Keratinocyte (primary cell): ENCODE measurements at regions not wholly inside any gene's neighbourhood (a gene's known extent, or its start where the extent isn't known, plus 50 kb on each side); places are given as distances from the start of the nearest gene placed in this dataset.

Experiments
- DNase-seq: peaks from one replicate; pipeline ENCODE4 v3.0.0-alpha.2; 2011; ENCODE audit warnings: low read depth, missing footprints, low spot score
- FAIRE-seq: peaks from 2 replicates; lab custom pipeline; 2011; peaks lifted over from hg19 to GRCh38; lab: Jason Lieb, UNC
- H2AFZ ChIP-seq: 2 replicates; pipeline ENCODE4 v1.6.0; 2012; ENCODE audit warnings: low read length, control low read depth, inconsistent platforms; ENCODE audit not compliant: control insufficient read depth
- H3K27ac ChIP-seq: 2 replicates; pipeline ENCODE4 v1.5.1; 2011; ENCODE audit warnings: low read length; ENCODE audit not compliant: control insufficient read depth, insufficient read depth
- H3K27me3 ChIP-seq: 3 replicates; pipeline ENCODE4 v1.6.0; 2011; ENCODE audit warnings: low read length; ENCODE audit not compliant: control insufficient read depth, insufficient read depth; ENCODE audit errors: extremely low read depth
- H3K36me3 ChIP-seq, 2 experiments: 2 replicates in 1 of 2; 3 replicates in 1 of 2; pipeline ENCODE4 v1.5.1; 2011; ENCODE audit warnings: low read length in 2 of 2, mild to moderate bottlenecking in 1 of 2; ENCODE audit not compliant: control insufficient read depth in 2 of 2, insufficient read depth in 2 of 2; ENCODE audit errors: extremely low read depth in 1 of 2
- H3K4me1 ChIP-seq: 3 replicates; pipeline ENCODE4 v1.5.1; 2011; ENCODE audit warnings: low read length; ENCODE audit not compliant: control insufficient read depth, insufficient read depth; ENCODE audit errors: extremely low read depth
- H3K4me2 ChIP-seq: 3 replicates; pipeline ENCODE4 v1.6.0; 2011; ENCODE audit warnings: low read depth, low read length; ENCODE audit not compliant: control insufficient read depth, insufficient read depth; ENCODE audit errors: extremely low read depth
- H3K4me3 ChIP-seq, 3 experiments: fragments of 200-600 bp in 1 of 3; sonication (generic) in 1 of 3; 2 replicates in 2 of 3; 3 replicates in 1 of 3; pipeline ENCODE4 v1.5.1; 2011 to 2016; ENCODE audit warnings: low read length in 3 of 3, mild to moderate bottlenecking in 3 of 3, control low read depth in 2 of 3, inconsistent platforms in 1 of 3, low read depth in 1 of 3, mixed read lengths in 1 of 3, mixed run types in 1 of 3, moderate library complexity in 1 of 3; ENCODE audit not compliant: control insufficient read depth in 2 of 3, insufficient read depth in 2 of 3; ENCODE audit errors: extremely low read depth in 1 of 3
- H3K79me2 ChIP-seq: 2 replicates; pipeline ENCODE4 v1.6.0; 2012; ENCODE audit warnings: low read length; ENCODE audit not compliant: control insufficient read depth, insufficient read depth
- H3K9ac ChIP-seq: 3 replicates; pipeline ENCODE4 v1.6.0; 2011; ENCODE audit warnings: low read length; ENCODE audit not compliant: control insufficient read depth, insufficient read depth; ENCODE audit errors: extremely low read depth
- H3K9me1 ChIP-seq: 3 replicates; pipeline ENCODE4 v1.6.0; 2011; ENCODE audit warnings: low read length; ENCODE audit not compliant: control insufficient read depth, insufficient read depth; ENCODE audit errors: extremely low read depth
- H3K9me3 ChIP-seq: 2 replicates; pipeline ENCODE4 v1.5.1; 2012; ENCODE audit warnings: low read depth, low read length; ENCODE audit not compliant: control insufficient read depth
- H4K20me1 ChIP-seq: 3 replicates; pipeline ENCODE4 v1.6.0; 2011; ENCODE audit warnings: low read length; ENCODE audit not compliant: control insufficient read depth, insufficient read depth; ENCODE audit errors: extremely low read depth
- CTCF ChIP-seq, 3 experiments: IDR thresholded peaks in 1 of 3; conservative IDR thresholded peaks in 1 of 3; optimal IDR thresholded peaks in 1 of 3; 2 replicates in 2 of 3; 3 replicates in 1 of 3; pipeline versions ENCODE3 to v1.5.1; 2011; ENCODE audit warnings: low read length in 3 of 3, mild to moderate bottlenecking in 3 of 3, moderate library complexity in 2 of 3, control low read depth in 1 of 3, inconsistent platforms in 1 of 3; ENCODE audit not compliant: insufficient read depth in 2 of 3; ENCODE audit errors: extremely low read depth in 1 of 3
- EZH2 ChIP-seq: IDR thresholded peaks from one replicate; pipeline ENCODE4 v1.6.1; 2012; ENCODE audit warnings: inconsistent platforms, mild to moderate bottlenecking, low read length, moderate library complexity
- dilution Hi-C: fragments of 300-500 bp; cut with MboI; formaldehyde crosslinking; loops from one replicate; pipeline ENCODE4 v1.7.0; 2020; ENCODE audit warnings: low sequenced_read_pairs; ENCODE audit not compliant: extremely low pct_ligation_motif_present

GRCh38 chr10:23754179-23754578 is 315.3 kb downstream of the OTUD1 start:
- TF ChIP-seq CTCF (optimal IDR thresholded peaks at IDR 0.05 in 1 of 3, IDR thresholded peaks at IDR 0.05 in 1 of 3, conservative IDR thresholded peaks at IDR 0.05 in 1 of 3; ENCODE audit: extremely low read depth in 1 of 3, insufficient read depth in 2 of 3, low read length in 3 of 3) (no peak), EZH2 (no peak)
- FAIRE-seq (no peak), DNase-seq (no peak)
- Histone ChIP-seq H3K36me3 (no peaks in the 10 kb centered on the region), H3K4me1 (no peaks in the 10 kb centered on the region), H2AFZ (no peak overlapping the region), H3K27me3 (no peaks in the 10 kb centered on the region), H4K20me1 (no peaks in the 10 kb centered on the region), H3K9me3 (no peaks in the 10 kb centered on the region), H3K4me3 (no peak overlapping the region), H3K4me2 (no peak overlapping the region), H3K27ac (no peak overlapping the region), H3K9ac (no peak overlapping the region), H3K9me1 (no peaks in the 10 kb centered on the region), H3K79me2 (no peaks in the 10 kb centered on the region)
- dilution Hi-C loops, result no loop called here

- H3K27me3 ChIP-seq, result no peaks in the 10 kb centered on the region
- no peak overlapping the region for H3K9ac ChIP-seq
- dilution Hi-C loops, result no loop called here
- no peak overlapping the region for H3K4me3 ChIP-seq
- no peaks in the 10 kb centered on the region for H3K9me3 ChIP-seq
- no peaks in the 10 kb centered on the region for H3K9me1 ChIP-seq
- no peak overlapping the region for H2AFZ ChIP-seq
- H3K4me1 ChIP-seq, result no peaks in the 10 kb centered on the region
- DNase-seq (no peak), FAIRE-seq (no peak)
- H3K36me3 ChIP-seq, result no peaks in the 10 kb centered on the region
- H3K27ac ChIP-seq, result no peak overlapping the region
- no peaks in the 10 kb centered on the region for H3K79me2 ChIP-seq
- no peak overlapping the region for H3K4me2 ChIP-seq
- H4K20me1 ChIP-seq, result no peaks in the 10 kb centered on the region
- TF ChIP-seq CTCF (optimal IDR thresholded peaks at IDR 0.05 in 1 of 3, IDR thresholded peaks at IDR 0.05 in 1 of 3, conservative IDR thresholded peaks at IDR 0.05 in 1 of 3; ENCODE audit: extremely low read depth in 1 of 3, insufficient read depth in 2 of 3, low read length in 3 of 3), result no peak
- TF ChIP-seq EZH2, result no peak
Observed at GRCh38 chr10:23754941-23755340, 316.1 kb downstream of the OTUD1 start.
